GM06990 (cell line): ENCODE measurements at regions not wholly inside any gene's neighbourhood (a gene's known extent, or its start where the extent isn't known, plus 50 kb on each side); places are given as distances from the start of the nearest gene placed in this dataset.

Experiments used
- DNase-seq: peaks from one replicate; pipeline ENCODE4 v3.0.0-alpha.2; 2011; ENCODE audit not compliant: insufficient read length; ENCODE audit errors: extremely low read depth
- H3K27me3 ChIP-seq: replicated peaks from 2 replicates; pipeline ENCODE4 v1.6.0; 2011; ENCODE audit warnings: low read length; ENCODE audit not compliant: control insufficient read depth, insufficient read depth
- H3K36me3 ChIP-seq: 2 replicates; pipeline ENCODE4 v1.5.1; 2011; ENCODE audit warnings: low read length; ENCODE audit not compliant: control insufficient read depth, insufficient read depth
- H3K4me3 ChIP-seq: replicated peaks from 2 replicates; pipeline ENCODE4 v1.5.1; 2011; ENCODE audit warnings: low read depth, mild to moderate bottlenecking, control low read depth, low read length
- TF ChIP-seq, protein P1 (sequence below): IDR thresholded peaks from 2 replicates; pipeline ENCODE4 v1.5.1; 2011; ENCODE audit warnings: low read length, control low read depth, mild to moderate bottlenecking, inconsistent platforms; ENCODE audit not compliant: insufficient read depth, poor library complexity, severe bottlenecking

DNA sequence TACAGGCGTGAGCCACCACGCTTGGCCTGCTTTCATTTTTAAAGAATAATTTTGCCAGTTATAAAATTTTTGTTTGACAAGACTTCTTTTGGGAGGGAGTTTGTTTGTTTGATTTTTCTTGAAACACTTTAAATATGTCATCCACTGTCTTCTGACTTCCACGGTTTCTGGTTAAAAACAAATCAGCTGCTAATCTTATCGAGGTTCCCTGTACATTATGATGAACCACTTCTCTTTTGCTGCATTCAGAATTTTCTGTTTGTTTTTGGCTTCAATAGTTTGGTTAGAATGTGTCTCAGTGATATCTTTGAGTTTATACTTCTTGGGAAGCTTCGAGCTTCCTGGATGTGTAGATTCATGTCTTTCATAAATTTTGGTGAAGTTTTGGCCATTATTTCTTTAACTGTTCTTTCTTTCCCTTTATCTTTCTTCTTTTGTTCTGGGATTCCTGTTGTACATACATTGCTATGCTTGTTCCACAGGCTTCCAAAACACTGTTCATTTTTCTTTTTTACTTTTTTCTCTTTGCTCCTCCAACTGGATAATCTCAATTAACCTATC, 60.8 kb downstream of the MSX2 start:
- no peak for DNase-seq

More for the DNA sequence above, 60.8 kb downstream of the MSX2 start:
- Histone ChIP-seq H3K4me3 (no peak overlapping the region), H3K36me3 (no peaks in the 10 kb centered on the region), H3K27me3 (no peaks in the 10 kb centered on the region)
- TF ChIP-seq, protein P1, sequence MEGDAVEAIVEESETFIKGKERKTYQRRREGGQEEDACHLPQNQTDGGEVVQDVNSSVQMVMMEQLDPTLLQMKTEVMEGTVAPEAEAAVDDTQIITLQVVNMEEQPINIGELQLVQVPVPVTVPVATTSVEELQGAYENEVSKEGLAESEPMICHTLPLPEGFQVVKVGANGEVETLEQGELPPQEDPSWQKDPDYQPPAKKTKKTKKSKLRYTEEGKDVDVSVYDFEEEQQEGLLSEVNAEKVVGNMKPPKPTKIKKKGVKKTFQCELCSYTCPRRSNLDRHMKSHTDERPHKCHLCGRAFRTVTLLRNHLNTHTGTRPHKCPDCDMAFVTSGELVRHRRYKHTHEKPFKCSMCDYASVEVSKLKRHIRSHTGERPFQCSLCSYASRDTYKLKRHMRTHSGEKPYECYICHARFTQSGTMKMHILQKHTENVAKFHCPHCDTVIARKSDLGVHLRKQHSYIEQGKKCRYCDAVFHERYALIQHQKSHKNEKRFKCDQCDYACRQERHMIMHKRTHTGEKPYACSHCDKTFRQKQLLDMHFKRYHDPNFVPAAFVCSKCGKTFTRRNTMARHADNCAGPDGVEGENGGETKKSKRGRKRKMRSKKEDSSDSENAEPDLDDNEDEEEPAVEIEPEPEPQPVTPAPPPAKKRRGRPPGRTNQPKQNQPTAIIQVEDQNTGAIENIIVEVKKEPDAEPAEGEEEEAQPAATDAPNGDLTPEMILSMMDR = no peak
